ENCODE measurements at regions not wholly inside any gene's neighbourhood (a gene's known extent, or its start where the extent isn't known, plus 50 kb on each side); places are given as distances from the start of the nearest gene placed in this dataset.

DNA sequence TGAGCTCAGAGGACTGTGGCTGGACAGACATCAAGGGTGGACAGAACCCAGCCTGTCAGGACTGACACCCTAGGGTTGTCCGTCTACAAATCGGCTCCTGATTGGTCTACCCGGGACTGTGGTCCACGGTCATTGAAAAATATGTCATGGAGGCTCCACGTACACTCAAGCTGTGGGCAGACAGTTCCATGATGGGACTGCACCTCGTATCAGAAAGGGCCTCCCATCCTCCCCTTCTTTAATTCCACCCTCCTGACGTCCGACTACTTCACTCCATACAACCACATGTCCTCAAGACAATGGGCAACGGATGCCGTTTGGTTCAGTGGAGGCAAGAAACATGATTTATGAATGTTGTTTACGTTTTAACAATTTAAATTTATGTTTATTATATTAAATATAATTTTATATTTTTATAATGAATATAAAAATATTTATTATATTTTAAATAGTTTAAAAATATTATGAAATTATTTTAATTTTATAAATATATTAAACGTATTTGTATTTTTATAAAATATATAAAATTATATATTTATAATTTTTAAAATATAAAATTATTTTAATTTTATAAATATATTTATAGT lies 58.0 kb upstream of the SHOX start:
- no peak overlapping the region for H3K27ac Mint-ChIP-seq
- intact Hi-C loops (cut with micrococcal nuclease), result no loop called here
- H3K27me3 Mint-ChIP-seq, result no peaks in the 10 kb centered on the region
- no peaks in the 10 kb centered on the region for H3K36me3 Mint-ChIP-seq (ENCODE audit: low read depth)
- H3K4me3 Mint-ChIP-seq, result no peak overlapping the region
- no peaks in the 10 kb centered on the region for H3K4me1 Mint-ChIP-seq (ENCODE audit: low read depth)
- H3K9me3 Mint-ChIP-seq, result no peaks in the 10 kb centered on the region

DNA sequence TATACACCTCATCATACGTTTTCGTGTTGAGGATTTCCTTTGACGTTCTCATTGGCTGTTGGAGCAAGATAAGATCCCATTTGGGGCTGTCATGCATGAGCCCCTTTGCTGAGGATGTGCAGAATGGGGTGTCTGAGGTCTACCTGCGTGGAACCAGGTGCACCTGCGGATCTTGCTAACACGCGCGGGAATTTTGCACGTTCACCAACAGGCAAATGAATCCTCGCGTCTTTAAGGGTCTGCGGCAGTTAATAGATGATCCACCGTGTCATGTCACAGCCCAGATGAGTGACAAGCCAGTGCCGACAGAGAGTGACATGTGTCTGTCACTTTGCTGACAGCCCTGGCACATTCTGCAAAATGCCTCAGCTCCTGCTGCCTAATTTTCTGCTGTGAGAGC lies 56.3 kb upstream of the SHOX start:
- no peaks in the 10 kb centered on the region for H3K4me1 Mint-ChIP-seq (ENCODE audit: low read depth)
- no peaks in the 10 kb centered on the region for H3K27me3 Mint-ChIP-seq
- intact Hi-C loops (cut with micrococcal nuclease), result no loop called here
- H3K27ac Mint-ChIP-seq, result no peak overlapping the region
- H3K36me3 Mint-ChIP-seq (ENCODE audit: low read depth), result no peaks in the 10 kb centered on the region
- H3K9me3 Mint-ChIP-seq, result no peaks in the 10 kb centered on the region
- no peak overlapping the region for H3K4me3 Mint-ChIP-seq

DNA sequence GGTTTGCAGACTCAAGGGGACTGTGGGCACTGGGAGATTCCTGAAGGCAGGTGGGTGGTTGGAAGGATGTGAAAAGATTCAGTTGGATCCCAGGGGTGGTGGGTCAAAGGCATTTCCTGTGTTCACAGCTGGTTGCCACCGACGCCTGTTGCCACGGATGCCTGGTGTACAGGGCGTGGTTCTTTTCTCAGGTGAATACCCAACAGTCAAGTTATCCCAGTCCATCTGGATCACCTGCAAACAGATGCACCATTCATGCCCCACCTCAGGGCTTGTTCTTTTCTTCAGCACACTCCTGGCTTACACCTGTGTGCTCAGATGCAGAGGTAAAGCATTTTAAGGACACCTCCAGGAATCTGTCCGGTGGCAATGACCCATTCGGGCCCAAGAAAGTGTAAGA lies 55.8 kb upstream of the SHOX start:
- intact Hi-C loops (cut with micrococcal nuclease), result no loop called here
- no peaks in the 10 kb centered on the region for H3K27me3 Mint-ChIP-seq
- H3K4me1 Mint-ChIP-seq (ENCODE audit: low read depth), result no peaks in the 10 kb centered on the region
- no peak overlapping the region for H3K4me3 Mint-ChIP-seq
- H3K36me3 Mint-ChIP-seq (ENCODE audit: low read depth), result no peaks in the 10 kb centered on the region
- no peaks in the 10 kb centered on the region for H3K9me3 Mint-ChIP-seq
- no peak overlapping the region for H3K27ac Mint-ChIP-seq

DNA sequence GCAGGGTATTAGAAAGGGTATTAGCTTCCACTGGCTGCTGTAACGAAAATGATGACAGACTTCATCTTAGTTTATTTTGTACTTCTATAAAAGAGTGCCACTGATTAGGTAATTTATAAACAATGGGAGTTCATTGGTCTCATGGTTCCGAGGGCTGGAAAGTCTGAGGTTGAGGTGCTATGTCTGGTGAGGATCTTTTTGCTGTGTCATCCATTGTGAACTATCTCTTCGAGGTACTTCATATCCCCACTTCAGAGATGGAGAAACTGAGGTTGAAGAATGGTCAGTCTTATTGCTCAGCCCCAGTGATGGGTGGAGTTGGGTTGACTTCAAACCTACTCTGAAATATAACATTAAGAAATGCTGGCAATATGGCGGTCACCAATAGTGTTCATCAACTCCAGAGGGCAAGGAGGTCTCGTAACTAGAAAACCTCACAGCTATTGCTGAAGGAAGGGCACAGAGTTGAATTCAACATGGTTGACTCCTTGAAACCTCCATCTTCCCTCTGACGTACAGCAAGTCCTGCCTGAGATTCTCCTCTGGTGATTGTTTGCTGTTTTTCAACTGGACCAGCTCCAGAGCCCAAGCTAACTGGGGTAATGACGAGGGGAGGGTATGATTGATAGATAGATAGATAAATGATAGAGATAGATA lies 53.6 kb upstream of the SHOX start:
- Mint-ChIP-seq H3K36me3 (ENCODE audit: low read depth) (no peaks in the 10 kb centered on the region), H3K4me1 (ENCODE audit: low read depth) (no peaks in the 10 kb centered on the region), H3K4me3 (no peak overlapping the region), H3K27ac (no peak overlapping the region), H3K27me3 (no peaks in the 10 kb centered on the region), H3K9me3 (no peaks in the 10 kb centered on the region)
- intact Hi-C loops (cut with micrococcal nuclease), result no loop called here

DNA sequence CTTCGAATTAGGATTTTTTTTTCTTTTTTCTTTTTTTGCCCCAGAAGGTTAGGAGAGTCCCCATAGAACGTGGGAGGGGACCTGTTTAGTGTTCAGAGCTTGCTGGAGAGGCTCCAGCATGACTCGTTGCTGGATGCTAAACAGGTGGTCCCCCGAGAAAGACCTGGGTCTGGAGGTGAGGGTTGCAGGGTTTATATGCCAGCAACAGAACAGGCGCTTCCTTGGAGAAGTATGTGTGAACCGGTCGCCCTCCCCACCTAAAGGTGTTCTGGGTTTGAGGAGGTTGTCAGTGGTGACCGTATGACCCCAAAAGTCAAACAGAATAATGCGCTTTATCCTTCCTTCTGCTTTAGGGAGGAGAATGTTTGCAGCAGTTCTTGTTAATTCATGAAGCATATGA lies 52.1 kb upstream of the SHOX start:
- Mint-ChIP-seq H3K27ac (no peak overlapping the region), H3K4me1 (ENCODE audit: low read depth) (no peaks in the 10 kb centered on the region), H3K36me3 (ENCODE audit: low read depth) (no peaks in the 10 kb centered on the region), H3K27me3 (no peaks in the 10 kb centered on the region), H3K4me3 (no peak overlapping the region), H3K9me3 (peaks cover 1% of the 10 kb centered on the region)
- intact Hi-C loops (cut with micrococcal nuclease), result no loop called here

DNA sequence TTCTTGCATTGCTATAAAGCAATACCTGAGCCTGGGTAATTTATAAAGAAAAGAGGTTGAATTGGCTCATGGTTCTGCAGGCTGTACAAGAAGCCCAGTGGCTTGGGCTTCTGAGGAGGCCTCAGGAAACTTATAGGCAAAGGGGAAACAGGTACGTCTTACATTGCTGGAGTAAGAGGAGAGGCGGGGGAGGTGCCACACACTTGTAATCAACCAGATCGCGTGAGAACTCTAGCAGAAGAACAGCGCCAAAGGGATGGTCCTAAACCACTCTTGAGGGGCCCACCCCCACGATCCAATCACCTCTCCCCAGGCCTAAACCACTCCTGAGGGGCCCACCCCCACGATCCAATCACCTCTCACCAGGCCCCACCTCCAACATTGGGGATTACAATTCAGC lies 50.6 kb upstream of the SHOX start:
- Mint-ChIP-seq H3K36me3 (ENCODE audit: low read depth) (no peaks in the 10 kb centered on the region), H3K9me3 (peaks cover 16% of the 10 kb centered on the region), H3K27me3 (no peaks in the 10 kb centered on the region), H3K4me1 (ENCODE audit: low read depth) (no peaks in the 10 kb centered on the region), H3K27ac (no peak overlapping the region), H3K4me3 (no peak overlapping the region)
- intact Hi-C loops (cut with micrococcal nuclease), result no loop called here

Data from dendritic cell treated with granulocyte-macrophage colony-stimulating factor and Interleukin-4, amounts not matched to agents 40 ng/mL and 50 ng/mL, for 4 days (primary cell).